Keratinocyte (primary cell): ENCODE measurements at regions not wholly inside any gene's neighbourhood (a gene's known extent, or its start where the extent isn't known, plus 50 kb on each side); places are given as distances from the start of the nearest gene placed in this dataset.

Source experiments
- DNase-seq: peaks from one replicate; pipeline ENCODE4 v3.0.0-alpha.2; 2011; ENCODE audit warnings: low read depth, missing footprints, low spot score
- FAIRE-seq: peaks from 2 replicates; lab custom pipeline; 2011; peaks lifted over from hg19 to GRCh38; lab: Jason Lieb, UNC
- H2AFZ ChIP-seq: 2 replicates; pipeline ENCODE4 v1.6.0; 2012; ENCODE audit warnings: low read length, control low read depth, inconsistent platforms; ENCODE audit not compliant: control insufficient read depth
- H3K27ac ChIP-seq: 2 replicates; pipeline ENCODE4 v1.5.1; 2011; ENCODE audit warnings: low read length; ENCODE audit not compliant: control insufficient read depth, insufficient read depth
- H3K27me3 ChIP-seq: 3 replicates; pipeline ENCODE4 v1.6.0; 2011; ENCODE audit warnings: low read length; ENCODE audit not compliant: control insufficient read depth, insufficient read depth; ENCODE audit errors: extremely low read depth
- H3K36me3 ChIP-seq, 2 experiments: 2 replicates in 1 of 2; 3 replicates in 1 of 2; pipeline ENCODE4 v1.5.1; 2011; ENCODE audit warnings: low read length in 2 of 2, mild to moderate bottlenecking in 1 of 2; ENCODE audit not compliant: control insufficient read depth in 2 of 2, insufficient read depth in 2 of 2; ENCODE audit errors: extremely low read depth in 1 of 2
- H3K4me1 ChIP-seq: 3 replicates; pipeline ENCODE4 v1.5.1; 2011; ENCODE audit warnings: low read length; ENCODE audit not compliant: control insufficient read depth, insufficient read depth; ENCODE audit errors: extremely low read depth
- H3K4me2 ChIP-seq: 3 replicates; pipeline ENCODE4 v1.6.0; 2011; ENCODE audit warnings: low read depth, low read length; ENCODE audit not compliant: control insufficient read depth, insufficient read depth; ENCODE audit errors: extremely low read depth
- H3K4me3 ChIP-seq, 3 experiments: fragments of 200-600 bp in 1 of 3; sonication (generic) in 1 of 3; 2 replicates in 2 of 3; 3 replicates in 1 of 3; pipeline ENCODE4 v1.5.1; 2011 to 2016; ENCODE audit warnings: low read length in 3 of 3, mild to moderate bottlenecking in 3 of 3, control low read depth in 2 of 3, inconsistent platforms in 1 of 3, low read depth in 1 of 3, mixed read lengths in 1 of 3, mixed run types in 1 of 3, moderate library complexity in 1 of 3; ENCODE audit not compliant: control insufficient read depth in 2 of 3, insufficient read depth in 2 of 3; ENCODE audit errors: extremely low read depth in 1 of 3
- H3K79me2 ChIP-seq: 2 replicates; pipeline ENCODE4 v1.6.0; 2012; ENCODE audit warnings: low read length; ENCODE audit not compliant: control insufficient read depth, insufficient read depth
- H3K9ac ChIP-seq: 3 replicates; pipeline ENCODE4 v1.6.0; 2011; ENCODE audit warnings: low read length; ENCODE audit not compliant: control insufficient read depth, insufficient read depth; ENCODE audit errors: extremely low read depth
- H3K9me1 ChIP-seq: 3 replicates; pipeline ENCODE4 v1.6.0; 2011; ENCODE audit warnings: low read length; ENCODE audit not compliant: control insufficient read depth, insufficient read depth; ENCODE audit errors: extremely low read depth
- H3K9me3 ChIP-seq: 2 replicates; pipeline ENCODE4 v1.5.1; 2012; ENCODE audit warnings: low read depth, low read length; ENCODE audit not compliant: control insufficient read depth
- H4K20me1 ChIP-seq: 3 replicates; pipeline ENCODE4 v1.6.0; 2011; ENCODE audit warnings: low read length; ENCODE audit not compliant: control insufficient read depth, insufficient read depth; ENCODE audit errors: extremely low read depth
- CTCF ChIP-seq, 3 experiments: IDR thresholded peaks in 1 of 3; conservative IDR thresholded peaks in 1 of 3; optimal IDR thresholded peaks in 1 of 3; 2 replicates in 2 of 3; 3 replicates in 1 of 3; pipeline versions ENCODE3 to v1.5.1; 2011; ENCODE audit warnings: low read length in 3 of 3, mild to moderate bottlenecking in 3 of 3, moderate library complexity in 2 of 3, control low read depth in 1 of 3, inconsistent platforms in 1 of 3; ENCODE audit not compliant: insufficient read depth in 2 of 3; ENCODE audit errors: extremely low read depth in 1 of 3
- EZH2 ChIP-seq: IDR thresholded peaks from one replicate; pipeline ENCODE4 v1.6.1; 2012; ENCODE audit warnings: inconsistent platforms, mild to moderate bottlenecking, low read length, moderate library complexity
- dilution Hi-C: fragments of 300-500 bp; cut with MboI; formaldehyde crosslinking; loops from one replicate; pipeline ENCODE4 v1.7.0; 2020; ENCODE audit warnings: low sequenced_read_pairs; ENCODE audit not compliant: extremely low pct_ligation_motif_present

GRCh38 chr2:10193276-10193795, 70.8 kb downstream of the RRM2 start:
- no peak overlapping the region for H3K27ac ChIP-seq
- DNase-seq = no peak
- no peaks in the 10 kb centered on the region for H3K9me3 ChIP-seq
- no peaks in the 10 kb centered on the region for H3K9me1 ChIP-seq
- H2AFZ ChIP-seq = no peak overlapping the region
- no peaks in the 10 kb centered on the region for H3K79me2 ChIP-seq
- no peak overlapping the region for H3K9ac ChIP-seq
- H3K36me3 ChIP-seq = no peaks in the 10 kb centered on the region
- H3K4me2 ChIP-seq = no peak overlapping the region
- H3K27me3 ChIP-seq = no peaks in the 10 kb centered on the region
- H3K4me1 ChIP-seq = no peaks in the 10 kb centered on the region
- no peak for FAIRE-seq
- no peak for TF ChIP-seq CTCF (optimal IDR thresholded peaks at IDR 0.05 in 1 of 3, IDR thresholded peaks at IDR 0.05 in 1 of 3, conservative IDR thresholded peaks at IDR 0.05 in 1 of 3; ENCODE audit: extremely low read depth in 1 of 3, insufficient read depth in 2 of 3, low read length in 3 of 3)
- no peak for TF ChIP-seq EZH2
- H3K4me3 ChIP-seq = no peak overlapping the region
- H4K20me1 ChIP-seq = no peaks in the 10 kb centered on the region
- dilution Hi-C loops = no loop called here

- TF ChIP-seq EZH2 = no peak
- no peaks in the 10 kb centered on the region for H3K4me1 ChIP-seq
- DNase-seq (no peak), FAIRE-seq (no peak)
- H3K9me1 ChIP-seq = no peaks in the 10 kb centered on the region
- no peaks in the 10 kb centered on the region for H4K20me1 ChIP-seq
- no peaks in the 10 kb centered on the region for H3K79me2 ChIP-seq
- H3K4me2 ChIP-seq = no peak overlapping the region
- no peaks in the 10 kb centered on the region for H3K9me3 ChIP-seq
- H3K27me3 ChIP-seq = no peaks in the 10 kb centered on the region
- no peaks in the 10 kb centered on the region for H3K36me3 ChIP-seq
- dilution Hi-C loops = no loop called here
- no peak overlapping the region for H3K9ac ChIP-seq
- H3K4me3 ChIP-seq = no peak overlapping the region
- H2AFZ ChIP-seq = no peak overlapping the region
- no peak overlapping the region for H3K27ac ChIP-seq
These were observed 71.6 kb downstream of the RRM2 start for GRCh38 chr2:10193851-10194820.
